Neural progenitor cell (in vitro differentiated cells): ENCODE measurements at regions not wholly inside any gene's neighbourhood (a gene's known extent, or its start where the extent isn't known, plus 50 kb on each side); places are given as distances from the start of the nearest gene placed in this dataset.

Experiments used
- DNase-seq: peaks from one replicate; pipeline ENCODE4 v3.0.0-alpha.2; 2016; ENCODE audit warnings: low spot score
- H2AFZ ChIP-seq: fragments of 200-600 bp; sonication (generic); replicated peaks from 2 replicates; pipeline ENCODE4 v1.6.1; 2016; ENCODE audit warnings: antibody characterized with exemption
- H3F3A ChIP-seq: fragments of 200-600 bp; sonication (generic); 2 replicates; pipeline ENCODE4 v1.6.1; 2016; ENCODE audit warnings: antibody characterized with exemption, low read depth
- H3K27ac ChIP-seq: fragments of 200-600 bp; sonication (generic); 2 replicates; pipeline ENCODE4 v1.5.1; 2016; ENCODE audit warnings: mild to moderate bottlenecking
- H3K27me3 ChIP-seq: fragments of 200-600 bp; sonication (generic); 2 replicates; pipeline ENCODE4 v1.6.1; 2016; ENCODE audit warnings: mild to moderate bottlenecking, moderate library complexity
- H3K36me3 ChIP-seq: fragments of 200-600 bp; sonication (generic); 2 replicates; pipeline ENCODE4 v1.5.1; 2016
- H3K4me1 ChIP-seq: fragments of 200-600 bp; sonication (generic); 2 replicates; pipeline ENCODE4 v1.6.1; 2016; ENCODE audit warnings: mixed run types
- H3K4me2 ChIP-seq: fragments of 200-600 bp; sonication (generic); 2 replicates; pipeline ENCODE4 v1.6.1; 2016
- H3K4me3 ChIP-seq: fragments of 200-600 bp; sonication (generic); 2 replicates; pipeline ENCODE4 v1.5.1; 2016
- H3K79me2 ChIP-seq: fragments of 200-600 bp; sonication (generic); 2 replicates; pipeline ENCODE4 v1.6.1; 2016; ENCODE audit warnings: low read depth
- H3K9ac ChIP-seq: fragments of 200-600 bp; sonication (generic); 2 replicates; pipeline ENCODE4 v1.6.1; 2016
- H3K9me3 ChIP-seq: fragments of 200-600 bp; sonication (generic); 2 replicates; pipeline ENCODE4 v1.5.1; 2016; ENCODE audit warnings: low read depth
- H4K20me1 ChIP-seq: fragments of 200-600 bp; sonication (generic); 2 replicates; pipeline ENCODE4 v1.6.1; 2016; ENCODE audit warnings: low read depth
- H3K27ac Mint-ChIP-seq: 3 replicates; pipeline ENCODE4 v1.8.0; 2021; ENCODE audit warnings: mixed read lengths
- H3K27me3 Mint-ChIP-seq: 2 replicates; pipeline ENCODE4 v1.8.0; 2022; ENCODE audit warnings: low read depth, mild to moderate bottlenecking, inconsistent platforms, moderate library complexity, mixed read lengths; ENCODE audit not compliant: insufficient read depth
- H3K36me3 Mint-ChIP-seq: 3 replicates; pipeline ENCODE4 v1.8.0; 2021; ENCODE audit warnings: mixed read lengths
- H3K4me1 Mint-ChIP-seq: 3 replicates; pipeline ENCODE4 v1.8.0; 2021; ENCODE audit warnings: mixed read lengths
- H3K4me3 Mint-ChIP-seq: 3 replicates; pipeline ENCODE4 v1.8.0; 2021; ENCODE audit warnings: mild to moderate bottlenecking, moderate library complexity, mixed read lengths
- H3K9me3 Mint-ChIP-seq: 3 replicates; pipeline ENCODE4 v1.8.0; 2020; ENCODE audit warnings: mixed read lengths
- CTCF ChIP-seq: fragments of 200-600 bp; sonication (generic); IDR thresholded peaks from 2 replicates; pipeline ENCODE4 v1.5.1; 2017; ENCODE audit warnings: antibody characterized with exemption, mild to moderate bottlenecking
- EZH2 ChIP-seq: fragments of 200-600 bp; sonication (generic); IDR thresholded peaks from 2 replicates; pipeline ENCODE4 v1.6.1; 2017; ENCODE audit warnings: antibody characterized with exemption, mild to moderate bottlenecking, moderate library complexity
- EZH2phosphoT487 ChIP-seq: fragments of 200-600 bp; sonication (generic); IDR thresholded peaks from 2 replicates; pipeline ENCODE4 v1.6.1; 2017; ENCODE audit warnings: antibody characterized with exemption

DNA sequence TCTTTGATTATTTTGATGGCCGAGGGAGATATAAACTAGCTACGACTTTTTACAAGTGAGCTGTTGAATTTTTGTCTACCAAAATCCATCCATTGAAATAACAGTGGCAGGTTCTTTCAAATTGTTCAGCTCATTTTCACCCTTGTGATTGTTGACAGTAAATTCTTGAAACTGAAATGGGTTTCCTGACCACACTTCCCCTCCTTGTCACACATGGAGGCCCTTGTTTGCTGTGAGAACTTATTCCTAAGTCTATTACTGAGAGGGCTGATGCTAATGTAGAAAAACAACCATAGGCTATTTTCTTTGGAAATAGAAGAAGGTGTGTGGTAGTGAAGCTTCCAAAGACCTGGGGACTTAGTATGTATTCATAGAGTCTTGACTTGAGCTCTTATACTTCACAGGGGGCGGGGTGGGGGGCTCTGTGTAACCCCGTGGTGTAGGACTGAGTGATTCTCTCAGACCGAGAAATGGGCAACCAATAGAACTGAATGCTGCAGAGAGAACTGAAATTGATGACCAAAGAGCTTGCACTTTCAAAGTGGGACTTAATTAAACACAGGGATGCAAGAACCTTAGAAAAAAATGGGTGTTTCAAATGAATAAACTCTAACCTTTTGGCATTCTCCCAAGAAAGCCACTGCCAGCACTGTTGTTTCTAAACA, 718.9 kb downstream of the CCSER2 start:
- TF ChIP-seq EZH2phosphoT487 (no peak), EZH2 (no peak), CTCF (no peak)

DNA sequence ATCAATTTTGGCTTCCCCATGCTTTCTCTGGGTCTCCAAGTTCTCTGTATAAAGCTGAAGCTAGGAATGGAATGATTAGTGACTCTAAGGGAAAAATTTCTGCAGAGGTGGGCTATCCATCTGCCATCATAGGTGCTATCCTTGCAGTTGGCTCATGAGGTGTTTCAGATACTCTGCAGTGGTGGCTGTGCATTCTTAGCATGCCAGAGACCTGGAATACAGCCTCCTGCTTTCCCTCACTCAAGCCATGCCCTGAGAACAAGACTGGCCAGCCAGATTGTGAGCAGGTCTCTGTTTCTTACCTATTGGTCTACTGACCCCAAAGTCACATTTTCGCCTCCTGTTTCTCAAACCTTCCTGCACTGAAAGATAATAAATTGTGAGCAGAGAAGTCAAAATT, 719.6 kb downstream of the CCSER2 start:
- H3K79me2 ChIP-seq: no peaks in the 10 kb centered on the region
- H3K4me3 Mint-ChIP-seq: no peak overlapping the region
- H3K9me3 ChIP-seq: no peaks in the 10 kb centered on the region
- no peak overlapping the region for H3K27ac Mint-ChIP-seq
- H3K36me3 ChIP-seq: no peaks in the 10 kb centered on the region
- no peak for DNase-seq
- no peak overlapping the region for H3K4me2 ChIP-seq
- H3K9me3 Mint-ChIP-seq: peaks cover 9% of the 10 kb centered on the region
- H4K20me1 ChIP-seq: no peaks in the 10 kb centered on the region
- no peak overlapping the region for H2AFZ ChIP-seq
- TF ChIP-seq EZH2 (no peak), CTCF (no peak), EZH2phosphoT487 (no peak)
- peaks cover 6% of the 10 kb centered on the region for H3K4me1 ChIP-seq
- H3K4me1 Mint-ChIP-seq: peaks cover 4% of the 10 kb centered on the region
- peaks cover 4% of the 10 kb centered on the region for H3K27me3 Mint-ChIP-seq
- H3K36me3 Mint-ChIP-seq: no peaks in the 10 kb centered on the region
- no peak overlapping the region for H3K9ac ChIP-seq
- no peak overlapping the region for H3K27ac ChIP-seq
- no peaks in the 10 kb centered on the region for H3K27me3 ChIP-seq
- no peaks in the 10 kb centered on the region for H3F3A ChIP-seq
- no peak overlapping the region for H3K4me3 ChIP-seq

More for the DNA sequence above, 718.9 kb downstream of the CCSER2 start:
- no peak overlapping the region for H2AFZ ChIP-seq
- Mint-ChIP-seq H3K4me1 (peaks cover 4% of the 10 kb centered on the region), H3K36me3 (no peaks in the 10 kb centered on the region), H3K27me3 (peaks cover 4% of the 10 kb centered on the region), H3K27ac (no peak overlapping the region), H3K4me3 (no peak overlapping the region), H3K9me3 (peaks cover 7% of the 10 kb centered on the region)
- no peak overlapping the region for H3K4me2 ChIP-seq
- no peaks in the 10 kb centered on the region for H4K20me1 ChIP-seq
- H3K36me3 ChIP-seq: no peaks in the 10 kb centered on the region
- no peak overlapping the region for H3K4me3 ChIP-seq
- H3K9me3 ChIP-seq: no peaks in the 10 kb centered on the region
- H3K27me3 ChIP-seq: no peaks in the 10 kb centered on the region
- no peak overlapping the region for H3K9ac ChIP-seq
- peaks cover 6% of the 10 kb centered on the region for H3K4me1 ChIP-seq
- no peak overlapping the region for H3K27ac ChIP-seq
- DNase-seq: no peak
- no peaks in the 10 kb centered on the region for H3F3A ChIP-seq
- no peaks in the 10 kb centered on the region for H3K79me2 ChIP-seq

GRCh38 chr10:85048644-85049043, 720.3 kb downstream of the CCSER2 start:
- H3K36me3 ChIP-seq: no peaks in the 10 kb centered on the region
- H3K79me2 ChIP-seq: no peaks in the 10 kb centered on the region
- H3K4me1 ChIP-seq: no peaks in the 10 kb centered on the region
- no peak overlapping the region for H3K27ac ChIP-seq
- no peak overlapping the region for H3K27ac Mint-ChIP-seq
- H3K27me3 Mint-ChIP-seq: peaks cover 4% of the 10 kb centered on the region
- no peaks in the 10 kb centered on the region for H3K9me3 ChIP-seq
- H3K4me3 Mint-ChIP-seq: no peak overlapping the region
- no peaks in the 10 kb centered on the region for H3F3A ChIP-seq
- no peak for DNase-seq
- H2AFZ ChIP-seq: no peak overlapping the region
- H3K4me2 ChIP-seq: no peak overlapping the region
- peaks cover 7% of the 10 kb centered on the region for H3K9me3 Mint-ChIP-seq
- H3K27me3 ChIP-seq: no peaks in the 10 kb centered on the region
- no peaks in the 10 kb centered on the region for H4K20me1 ChIP-seq
- no peak overlapping the region for H3K9ac ChIP-seq
- H3K36me3 Mint-ChIP-seq: no peaks in the 10 kb centered on the region
- TF ChIP-seq EZH2 (no peak), EZH2phosphoT487 (no peak), CTCF (no peak)
- H3K4me3 ChIP-seq: no peak overlapping the region
- H3K4me1 Mint-ChIP-seq: no peaks in the 10 kb centered on the region
